BE2C (cell line): ENCODE measurements at regions not wholly inside any gene's neighbourhood (a gene's known extent, or its start where the extent isn't known, plus 50 kb on each side); places are given as distances from the start of the nearest gene placed in this dataset.

ENCODE experiments used
- DNase-seq: peaks from one replicate; pipeline ENCODE4 v3.0.0-alpha.2; 2020
- H3K27me3 ChIP-seq: fragments of 250-450 bp; sonication (Bioruptor Pico); 2 replicates; pipeline ENCODE4 v1.5.1; 2020; ENCODE audit warnings: mild to moderate bottlenecking
- H3K36me3 ChIP-seq: fragments of 250-450 bp; sonication (Bioruptor Pico); 2 replicates; pipeline ENCODE4 v1.5.1; 2020; ENCODE audit warnings: mild to moderate bottlenecking
- H3K4me1 ChIP-seq: fragments of 250-450 bp; sonication (Bioruptor Pico); 2 replicates; pipeline ENCODE4 v1.5.1; 2020
- H3K4me3 ChIP-seq: 2 replicates; pipeline ENCODE4 v1.5.1; 2011; ENCODE audit warnings: low read depth, low read length
- H3K9me3 ChIP-seq: fragments of 250-450 bp; sonication (Bioruptor Pico); 2 replicates; pipeline ENCODE4 v1.5.1; 2020
- TF ChIP-seq, protein P1 (sequence below): IDR thresholded peaks from 2 replicates; pipeline ENCODE4 v1.5.1; 2012; ENCODE audit warnings: mild to moderate bottlenecking, low read depth, low read length

DNA sequence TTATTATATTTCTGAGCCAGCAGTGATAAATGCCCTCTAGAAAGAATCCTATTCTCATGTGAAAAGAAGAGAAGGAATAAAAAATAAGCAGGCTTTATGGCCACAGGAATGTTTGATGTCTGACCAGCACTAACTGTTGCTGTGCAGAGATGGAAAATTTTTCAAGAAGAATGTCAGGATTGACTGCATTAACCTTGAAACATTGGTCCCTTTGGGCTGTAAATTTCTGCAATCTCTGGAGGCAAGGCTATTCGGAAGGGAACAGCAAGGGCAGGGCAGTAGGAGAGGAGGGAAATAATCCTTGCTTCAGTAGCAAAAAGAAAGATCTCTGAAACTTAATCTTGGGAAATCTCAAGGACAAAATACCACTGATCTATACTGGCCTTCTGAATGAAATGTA, 415.2 kb downstream of the DNAH5 start:
- Histone ChIP-seq H3K9me3 (no peaks in the 10 kb centered on the region), H3K36me3 (no peaks in the 10 kb centered on the region), H3K4me3 (no peak overlapping the region), H3K4me1 (no peaks in the 10 kb centered on the region), H3K27me3 (no peaks in the 10 kb centered on the region)
- TF ChIP-seq, protein P1, sequence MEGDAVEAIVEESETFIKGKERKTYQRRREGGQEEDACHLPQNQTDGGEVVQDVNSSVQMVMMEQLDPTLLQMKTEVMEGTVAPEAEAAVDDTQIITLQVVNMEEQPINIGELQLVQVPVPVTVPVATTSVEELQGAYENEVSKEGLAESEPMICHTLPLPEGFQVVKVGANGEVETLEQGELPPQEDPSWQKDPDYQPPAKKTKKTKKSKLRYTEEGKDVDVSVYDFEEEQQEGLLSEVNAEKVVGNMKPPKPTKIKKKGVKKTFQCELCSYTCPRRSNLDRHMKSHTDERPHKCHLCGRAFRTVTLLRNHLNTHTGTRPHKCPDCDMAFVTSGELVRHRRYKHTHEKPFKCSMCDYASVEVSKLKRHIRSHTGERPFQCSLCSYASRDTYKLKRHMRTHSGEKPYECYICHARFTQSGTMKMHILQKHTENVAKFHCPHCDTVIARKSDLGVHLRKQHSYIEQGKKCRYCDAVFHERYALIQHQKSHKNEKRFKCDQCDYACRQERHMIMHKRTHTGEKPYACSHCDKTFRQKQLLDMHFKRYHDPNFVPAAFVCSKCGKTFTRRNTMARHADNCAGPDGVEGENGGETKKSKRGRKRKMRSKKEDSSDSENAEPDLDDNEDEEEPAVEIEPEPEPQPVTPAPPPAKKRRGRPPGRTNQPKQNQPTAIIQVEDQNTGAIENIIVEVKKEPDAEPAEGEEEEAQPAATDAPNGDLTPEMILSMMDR = no peak
- DNase-seq = no peak

DNA sequence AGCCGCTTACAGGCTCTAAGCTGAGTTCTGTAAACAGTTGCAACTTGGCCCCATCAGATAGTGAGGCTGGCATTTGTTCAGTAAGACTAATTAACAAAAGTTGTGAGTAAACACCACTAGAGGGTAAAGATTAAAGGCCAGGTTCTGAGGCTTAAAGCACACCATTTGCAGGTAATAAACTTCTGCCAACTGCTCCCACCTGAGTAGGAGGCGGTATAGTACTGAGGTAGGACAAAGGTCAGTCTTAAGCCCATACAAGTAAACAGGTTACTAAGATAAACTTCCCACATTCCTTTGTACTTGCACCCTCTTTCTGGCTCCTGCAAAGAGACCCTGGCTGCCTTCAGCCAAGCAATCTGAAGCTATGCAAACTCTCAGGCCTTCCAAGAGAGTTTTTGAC, 419.6 kb downstream of the DNAH5 start:
- Histone ChIP-seq H3K4me1 (no peaks in the 10 kb centered on the region), H3K4me3 (no peak overlapping the region), H3K9me3 (no peaks in the 10 kb centered on the region; the same call in 1 of the 2 replicates), H3K27me3 (no peaks in the 10 kb centered on the region), H3K36me3 (no peaks in the 10 kb centered on the region)
- TF ChIP-seq, protein P1 = no peak
- no peak for DNase-seq

DNA sequence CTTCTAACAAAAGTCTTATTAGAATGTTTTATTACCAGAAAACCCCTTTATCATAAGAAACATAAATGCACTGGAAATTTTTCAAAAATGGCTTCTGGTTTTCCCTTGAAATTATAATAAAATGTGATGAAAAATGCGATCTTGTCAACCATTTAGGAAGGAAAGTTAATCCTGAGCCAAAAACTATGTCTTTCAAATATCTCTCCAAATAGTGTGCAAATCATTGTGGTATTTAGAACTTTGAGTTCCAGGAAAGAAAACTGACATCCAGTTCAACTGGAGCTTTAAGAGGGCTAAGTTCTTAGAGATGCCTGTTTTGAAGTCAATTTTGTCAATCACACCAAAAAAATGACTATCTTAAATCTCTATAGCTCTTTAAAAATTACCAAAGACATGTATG, 425.4 kb downstream of the DNAH5 start:
- Histone ChIP-seq H3K9me3 (no peaks in the 10 kb centered on the region; the same call in 1 of the 2 replicates), H3K27me3 (no peaks in the 10 kb centered on the region), H3K4me3 (no peak overlapping the region), H3K4me1 (no peaks in the 10 kb centered on the region), H3K36me3 (no peaks in the 10 kb centered on the region)
- TF ChIP-seq, protein P1 = no peak
- no peak for DNase-seq

DNA sequence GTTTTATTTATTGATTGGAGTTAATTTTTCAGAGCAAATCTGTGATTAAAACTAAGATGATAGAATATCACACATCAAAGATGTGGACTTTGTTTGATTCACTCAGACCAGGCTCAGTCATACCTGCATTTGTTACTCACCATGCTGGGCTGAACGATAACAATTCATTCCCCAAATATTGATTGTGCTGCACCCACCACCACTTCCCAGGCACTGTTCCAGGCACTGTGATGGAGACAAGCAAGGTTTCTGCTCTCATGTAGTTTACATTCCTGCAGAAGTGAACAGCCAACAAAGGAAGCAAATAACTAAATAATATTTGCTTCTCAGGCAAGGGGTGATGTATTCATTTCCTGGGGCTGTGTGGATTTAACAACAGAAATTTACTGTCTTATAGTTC, 428.3 kb downstream of the DNAH5 start:
- Histone ChIP-seq H3K9me3 (no peaks in the 10 kb centered on the region), H3K4me3 (no peak overlapping the region), H3K27me3 (no peaks in the 10 kb centered on the region), H3K4me1 (no peaks in the 10 kb centered on the region), H3K36me3 (no peaks in the 10 kb centered on the region)
- no peak for DNase-seq
- TF ChIP-seq, protein P1 = no peak

DNA sequence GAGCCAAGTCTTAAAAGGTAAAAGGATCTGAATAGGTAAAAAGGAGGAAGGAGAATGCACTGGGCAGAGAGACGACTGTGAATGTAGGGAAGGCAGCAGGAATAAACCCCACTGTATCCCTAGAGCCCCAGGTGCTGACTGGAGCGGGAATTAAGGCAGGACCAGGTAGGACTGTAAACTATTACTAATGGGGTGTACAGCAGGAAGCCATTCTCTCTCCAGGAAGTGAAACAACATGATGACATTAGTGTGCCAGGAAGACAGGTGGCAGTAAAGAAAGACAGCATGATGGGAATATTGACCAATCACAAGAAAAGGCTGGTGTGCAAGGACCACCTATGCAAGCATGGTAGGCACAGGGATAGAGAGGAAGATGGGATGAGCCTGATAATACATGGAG, 433.0 kb downstream of the DNAH5 start:
- no peak for DNase-seq
- Histone ChIP-seq H3K27me3 (no peaks in the 10 kb centered on the region), H3K9me3 (no peaks in the 10 kb centered on the region), H3K4me3 (no peak overlapping the region), H3K36me3 (no peaks in the 10 kb centered on the region), H3K4me1 (no peaks in the 10 kb centered on the region)
- TF ChIP-seq, protein P1 = no peak

DNA sequence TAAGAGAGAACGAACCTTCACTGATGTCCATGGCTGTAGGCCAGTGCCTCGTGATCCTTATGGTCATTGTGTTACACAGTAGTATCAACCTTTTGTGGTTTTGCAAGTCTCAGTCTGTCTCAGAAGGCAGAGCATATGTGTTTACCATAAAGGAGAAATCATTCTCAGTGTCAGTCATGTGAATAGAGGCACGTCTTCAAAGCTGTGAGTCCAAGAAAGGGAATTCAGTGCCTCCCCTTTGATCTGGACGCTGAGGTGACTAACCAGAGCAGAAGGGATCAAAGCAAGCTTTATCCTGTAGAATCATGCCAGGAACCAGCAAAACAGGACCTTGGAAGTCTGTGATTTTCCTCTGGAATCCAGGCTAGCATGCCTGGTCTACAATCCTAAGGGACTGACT, 433.9 kb downstream of the DNAH5 start:
- DNase-seq = no peak
- TF ChIP-seq, protein P1 = no peak
- Histone ChIP-seq H3K9me3 (no peaks in the 10 kb centered on the region), H3K4me3 (no peak overlapping the region), H3K36me3 (no peaks in the 10 kb centered on the region), H3K27me3 (no peaks in the 10 kb centered on the region), H3K4me1 (no peaks in the 10 kb centered on the region)
